Rectal smooth muscle tissue (tissue), 1 donor: ENCODE measurements at regions not wholly inside any gene's neighbourhood (a gene's known extent, or its start where the extent isn't known, plus 50 kb on each side); places are given as distances from the start of the nearest gene placed in this dataset.

Experiments used
- H3K27ac ChIP-seq: one replicate; pipeline ENCODE4 v1.7.0; 2013; ENCODE audit warnings: low read depth, low read length, inconsistent platforms
- H3K27me3 ChIP-seq: one replicate; pipeline ENCODE4 v1.7.0; 2013; ENCODE audit warnings: low read length; ENCODE audit not compliant: control insufficient read depth, insufficient read depth
- H3K36me3 ChIP-seq: one replicate; pipeline ENCODE4 v1.7.0; 2013; ENCODE audit warnings: low read length; ENCODE audit not compliant: control insufficient read depth, insufficient read depth
- H3K4me1 ChIP-seq: one replicate; pipeline ENCODE4 v1.7.0; 2013; ENCODE audit warnings: low read length; ENCODE audit not compliant: control insufficient read depth, insufficient read depth
- H3K4me3 ChIP-seq: one replicate; pipeline ENCODE4 v1.7.0; 2013; ENCODE audit warnings: low read length
- H3K9ac ChIP-seq: one replicate; pipeline ENCODE4 v1.7.0; 2013; ENCODE audit warnings: low read length

- H3K9ac ChIP-seq = no peak overlapping the region
- no peak overlapping the region for H3K4me3 ChIP-seq
- no peaks in the 10 kb centered on the region for H3K4me1 ChIP-seq
- no peaks in the 10 kb centered on the region for H3K27me3 ChIP-seq
- no peak overlapping the region for H3K27ac ChIP-seq
- H3K36me3 ChIP-seq = no peaks in the 10 kb centered on the region
Measured at GRCh38 chr11:111194860-111195568, 50.5 kb upstream of the POU2AF2 start.

DNA sequence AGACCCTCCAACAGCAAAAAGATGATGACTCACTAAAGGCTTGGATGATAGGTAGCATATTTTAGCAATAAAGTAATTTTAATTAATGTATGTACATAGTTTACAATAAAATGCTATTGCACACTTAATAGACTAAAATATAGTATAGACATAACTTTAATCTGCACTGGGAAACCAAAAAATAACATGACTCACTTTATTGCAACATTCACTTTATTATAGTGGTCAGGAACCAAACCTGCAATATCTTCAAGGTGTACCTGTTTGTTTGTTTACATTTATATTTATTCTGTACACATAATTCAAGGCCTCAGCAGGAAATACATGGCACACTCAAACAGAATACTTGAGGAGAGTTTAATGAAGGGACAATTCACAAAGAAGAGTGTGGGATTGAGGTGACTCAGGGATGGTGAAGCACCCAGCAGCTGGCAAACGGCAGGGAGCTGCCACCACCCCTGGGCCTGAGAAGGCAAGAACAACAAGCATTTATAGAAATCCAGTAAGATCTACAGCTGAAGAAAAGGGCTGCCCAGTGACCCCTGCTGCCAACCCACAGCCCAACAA, 51.5 kb upstream of the POU2AF2 start:
- Histone ChIP-seq H3K4me3 (no peak overlapping the region), H3K27ac (no peak overlapping the region), H3K9ac (no peak overlapping the region), H3K27me3 (no peaks in the 10 kb centered on the region), H3K4me1 (no peaks in the 10 kb centered on the region), H3K36me3 (no peaks in the 10 kb centered on the region)

- Histone ChIP-seq H3K27me3 (no peaks in the 10 kb centered on the region), H3K9ac (no peak overlapping the region), H3K27ac (no peak overlapping the region), H3K4me3 (no peak overlapping the region), H3K36me3 (no peaks in the 10 kb centered on the region), H3K4me1 (no peaks in the 10 kb centered on the region)
Measured at GRCh38 chr11:111189466-111189865, 56.1 kb upstream of the POU2AF2 start.

GRCh38 chr11:111186308-111186915, 59.1 kb upstream of the POU2AF2 start:
- no peaks in the 10 kb centered on the region for H3K36me3 ChIP-seq
- H3K4me3 ChIP-seq = no peak overlapping the region
- no peak overlapping the region for H3K9ac ChIP-seq
- no peaks in the 10 kb centered on the region for H3K27me3 ChIP-seq
- no peak overlapping the region for H3K27ac ChIP-seq
- no peaks in the 10 kb centered on the region for H3K4me1 ChIP-seq

DNA sequence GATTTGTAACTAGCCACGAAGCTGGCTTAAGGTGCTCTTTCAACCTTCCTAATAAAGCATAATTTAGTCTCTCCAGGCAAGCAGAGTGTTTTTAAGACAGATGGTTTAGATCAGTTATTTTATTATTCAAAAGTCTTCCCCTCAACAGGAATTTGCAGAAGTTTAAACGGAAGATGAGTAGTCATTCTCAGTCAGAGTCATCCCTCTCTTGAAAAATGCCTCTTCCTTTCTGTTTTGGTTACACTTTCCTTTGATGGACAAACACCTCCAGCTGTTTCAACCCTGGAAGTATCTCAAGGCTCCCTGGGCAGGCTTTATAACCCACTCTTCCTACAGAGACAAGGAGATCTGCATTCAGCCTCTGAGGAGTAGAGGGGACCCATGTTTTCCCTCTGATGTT, 60.3 kb upstream of the POU2AF2 start:
- Histone ChIP-seq H3K27me3 (no peaks in the 10 kb centered on the region), H3K27ac (no peak overlapping the region), H3K4me1 (no peaks in the 10 kb centered on the region), H3K4me3 (no peak overlapping the region), H3K36me3 (no peaks in the 10 kb centered on the region), H3K9ac (no peak overlapping the region)

DNA sequence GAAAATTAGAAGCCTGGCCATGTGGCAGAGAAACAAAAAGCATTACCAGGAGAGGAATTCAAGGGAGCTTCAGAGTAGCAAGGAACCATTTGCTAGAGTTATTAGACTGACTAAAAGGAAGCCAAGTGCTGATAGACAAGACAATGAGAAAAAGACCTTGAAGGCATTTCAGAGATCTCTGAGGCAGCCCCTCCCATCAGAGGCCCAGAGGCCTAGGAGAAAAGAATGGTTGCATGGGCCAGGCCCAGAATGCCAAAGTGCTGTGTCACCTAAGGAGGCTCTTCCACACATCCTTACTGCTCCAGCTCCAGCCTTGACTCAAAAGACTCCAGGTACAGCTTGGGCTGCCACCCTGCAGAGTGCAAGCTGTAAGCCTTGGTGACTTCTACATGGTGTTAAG, 61.8 kb upstream of the POU2AF2 start:
- no peak overlapping the region for H3K4me3 ChIP-seq
- no peak overlapping the region for H3K9ac ChIP-seq
- H3K27ac ChIP-seq = no peak overlapping the region
- no peaks in the 10 kb centered on the region for H3K36me3 ChIP-seq
- no peaks in the 10 kb centered on the region for H3K4me1 ChIP-seq
- no peaks in the 10 kb centered on the region for H3K27me3 ChIP-seq

DNA sequence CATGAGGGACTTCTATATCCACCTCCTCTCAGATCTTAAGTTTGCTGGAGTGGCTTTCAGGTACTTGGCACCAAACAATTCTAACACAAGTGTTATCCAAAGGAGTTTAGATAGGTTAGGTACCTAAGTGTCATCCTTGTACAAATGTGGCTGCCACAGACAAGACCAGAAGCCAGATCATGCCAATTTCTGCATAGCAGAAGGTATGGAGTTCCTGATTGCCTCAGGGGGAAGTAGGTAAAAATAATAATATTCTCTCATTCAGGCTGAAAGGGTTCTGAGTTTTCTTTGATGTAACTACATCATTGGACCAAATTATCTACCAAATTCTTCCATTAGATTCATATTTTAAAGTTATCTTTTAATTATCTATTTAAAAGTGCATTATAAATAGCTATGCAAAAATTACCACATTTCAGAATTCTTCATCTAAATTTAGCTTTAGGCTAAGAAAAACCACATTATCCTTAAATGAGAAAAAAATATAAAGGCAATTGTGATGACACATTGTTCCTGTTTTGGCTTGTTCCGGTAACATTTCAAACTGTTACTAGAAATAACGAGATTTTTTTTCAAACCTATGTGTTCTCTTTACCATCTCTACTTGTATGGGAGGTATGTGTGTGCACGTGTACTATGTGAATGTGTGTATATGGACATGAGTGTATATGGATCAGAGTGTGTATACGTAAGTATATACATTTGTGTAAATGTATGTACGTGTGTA, 66.2 kb upstream of the POU2AF2 start:
- Histone ChIP-seq H3K4me3 (no peak overlapping the region), H3K9ac (no peak overlapping the region), H3K27me3 (no peaks in the 10 kb centered on the region), H3K4me1 (no peaks in the 10 kb centered on the region), H3K27ac (no peak overlapping the region), H3K36me3 (no peaks in the 10 kb centered on the region)

GRCh38 chr11:111177037-111177871, 68.3 kb upstream of the POU2AF2 start:
- Histone ChIP-seq H3K27me3 (no peaks in the 10 kb centered on the region), H3K36me3 (no peaks in the 10 kb centered on the region), H3K4me1 (no peaks in the 10 kb centered on the region), H3K27ac (no peak overlapping the region), H3K9ac (no peak overlapping the region), H3K4me3 (no peak overlapping the region)

DNA sequence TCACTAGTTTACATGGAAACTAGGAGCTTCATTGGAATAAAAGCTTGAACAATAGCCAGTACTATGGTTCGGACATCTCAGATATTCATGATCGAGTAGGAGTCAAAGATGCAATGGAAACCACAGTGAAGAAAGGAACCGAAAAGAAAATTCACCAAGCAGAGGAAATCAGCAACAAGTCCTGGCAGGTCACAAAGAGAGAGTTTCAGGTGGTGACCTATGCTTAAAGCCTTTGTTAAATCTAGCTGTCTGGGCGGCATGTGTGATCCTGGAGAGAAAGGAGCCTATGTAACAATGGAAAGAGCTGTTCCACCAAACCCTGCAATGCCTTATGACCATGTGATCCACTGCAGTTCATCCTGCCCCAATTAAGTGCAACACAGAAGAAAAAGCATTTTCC, 68.9 kb upstream of the POU2AF2 start:
- no peaks in the 10 kb centered on the region for H3K4me1 ChIP-seq
- no peak overlapping the region for H3K4me3 ChIP-seq
- no peaks in the 10 kb centered on the region for H3K36me3 ChIP-seq
- no peak overlapping the region for H3K27ac ChIP-seq
- H3K9ac ChIP-seq = no peak overlapping the region
- H3K27me3 ChIP-seq = no peaks in the 10 kb centered on the region

DNA sequence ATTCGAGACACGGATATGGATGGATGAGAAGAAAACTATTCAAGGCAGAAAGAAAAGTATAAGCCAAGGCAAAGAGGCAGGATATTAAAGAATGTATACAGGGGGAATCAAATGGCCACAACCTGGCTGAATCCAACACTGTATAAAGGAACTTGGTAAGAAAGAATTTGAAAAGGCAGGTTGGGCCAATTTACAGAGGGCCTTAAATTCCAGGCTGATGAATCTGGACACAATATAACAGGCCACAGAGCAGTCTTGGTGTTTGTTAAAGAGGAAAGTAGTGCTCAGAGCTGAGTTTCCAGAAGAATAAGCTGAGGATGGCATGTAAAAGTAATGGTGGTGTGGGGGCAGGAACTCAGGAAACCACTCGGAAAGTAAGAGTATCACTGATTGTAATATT, 72.3 kb upstream of the POU2AF2 start:
- Histone ChIP-seq H3K27me3 (no peaks in the 10 kb centered on the region), H3K4me1 (no peaks in the 10 kb centered on the region), H3K9ac (no peak overlapping the region), H3K36me3 (no peaks in the 10 kb centered on the region), H3K4me3 (no peak overlapping the region), H3K27ac (no peak overlapping the region)

DNA sequence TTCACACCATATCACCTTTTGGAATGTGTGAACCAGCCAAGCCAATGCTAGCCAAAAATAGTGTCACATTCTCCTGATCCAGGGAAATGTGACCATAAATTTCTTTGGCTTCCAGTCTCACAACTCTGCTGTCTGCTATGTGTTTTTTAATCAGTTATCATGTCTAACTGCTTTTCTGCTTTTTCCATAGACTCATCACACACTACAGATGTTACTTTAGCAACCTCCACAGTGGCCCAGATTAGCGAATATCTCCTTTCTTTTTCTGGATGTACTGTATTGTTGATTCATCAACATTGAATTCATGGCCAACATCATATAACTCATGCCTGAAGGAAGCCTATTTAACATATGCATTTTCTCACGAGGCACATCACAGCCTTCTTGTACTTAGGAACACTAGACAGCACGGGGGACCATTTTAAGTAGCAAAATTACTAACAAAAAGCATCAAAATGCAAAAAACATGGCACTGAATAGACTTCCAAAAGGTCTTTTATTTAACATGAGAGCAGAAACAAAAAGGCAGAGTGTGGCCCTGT, 73.1 kb upstream of the POU2AF2 start:
- H3K4me1 ChIP-seq = no peaks in the 10 kb centered on the region
- H3K27me3 ChIP-seq = no peaks in the 10 kb centered on the region
- no peaks in the 10 kb centered on the region for H3K36me3 ChIP-seq
- H3K27ac ChIP-seq = no peak overlapping the region
- H3K4me3 ChIP-seq = no peak overlapping the region
- no peak overlapping the region for H3K9ac ChIP-seq
